ENCODE measurements at regions not wholly inside any gene's neighbourhood (a gene's known extent, or its start where the extent isn't known, plus 50 kb on each side); places are given as distances from the start of the nearest gene placed in this dataset.
"Not testable (repeated sequence)": the region's sequence is repeated elsewhere in the genome, so short reads cannot be mapped to it uniquely, and the experiment has no call there.

GRCh38 chr3:5508860-5509259 is 321.4 kb downstream of the EDEM1 start:
- TF ChIP-seq CTCF, EP300, POLR2A, POLR2AphosphoS5 (IDR thresholded peaks at IDR 0.05): not testable (repeated sequence)
